ENCODE measurements at regions not wholly inside any gene's neighbourhood (a gene's known extent, or its start where the extent isn't known, plus 50 kb on each side); places are given as distances from the start of the nearest gene placed in this dataset.

DNA sequence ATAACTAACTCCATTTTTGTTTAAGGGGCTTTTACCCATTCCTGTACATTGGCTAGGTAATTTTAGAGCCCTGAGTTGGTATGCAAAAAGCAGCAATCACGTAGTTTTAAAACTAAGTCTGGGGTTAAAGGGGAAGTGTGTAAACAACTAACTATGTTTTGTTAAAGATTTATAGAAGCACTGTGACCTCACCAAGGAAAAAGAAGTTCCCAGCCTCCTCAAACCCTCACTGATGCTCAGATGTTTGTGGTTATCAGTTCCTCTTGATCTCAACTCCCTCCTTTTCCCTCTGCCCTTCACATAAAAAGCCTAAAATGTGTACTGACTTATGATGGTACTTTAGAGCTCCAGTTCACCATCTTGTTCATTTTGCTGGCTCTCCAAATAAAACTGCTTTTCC lies 119.9 kb upstream of the IRX6 start:
- no peak overlapping the region for H3K27ac Mint-ChIP-seq
- TF ChIP-seq, protein P1, sequence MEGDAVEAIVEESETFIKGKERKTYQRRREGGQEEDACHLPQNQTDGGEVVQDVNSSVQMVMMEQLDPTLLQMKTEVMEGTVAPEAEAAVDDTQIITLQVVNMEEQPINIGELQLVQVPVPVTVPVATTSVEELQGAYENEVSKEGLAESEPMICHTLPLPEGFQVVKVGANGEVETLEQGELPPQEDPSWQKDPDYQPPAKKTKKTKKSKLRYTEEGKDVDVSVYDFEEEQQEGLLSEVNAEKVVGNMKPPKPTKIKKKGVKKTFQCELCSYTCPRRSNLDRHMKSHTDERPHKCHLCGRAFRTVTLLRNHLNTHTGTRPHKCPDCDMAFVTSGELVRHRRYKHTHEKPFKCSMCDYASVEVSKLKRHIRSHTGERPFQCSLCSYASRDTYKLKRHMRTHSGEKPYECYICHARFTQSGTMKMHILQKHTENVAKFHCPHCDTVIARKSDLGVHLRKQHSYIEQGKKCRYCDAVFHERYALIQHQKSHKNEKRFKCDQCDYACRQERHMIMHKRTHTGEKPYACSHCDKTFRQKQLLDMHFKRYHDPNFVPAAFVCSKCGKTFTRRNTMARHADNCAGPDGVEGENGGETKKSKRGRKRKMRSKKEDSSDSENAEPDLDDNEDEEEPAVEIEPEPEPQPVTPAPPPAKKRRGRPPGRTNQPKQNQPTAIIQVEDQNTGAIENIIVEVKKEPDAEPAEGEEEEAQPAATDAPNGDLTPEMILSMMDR (IDR thresholded peaks at IDR 0.05; ENCODE audit: unreplicated experiment) = no peak
- no peaks in the 10 kb centered on the region for H3K36me3 Mint-ChIP-seq
- peaks cover 11% of the 10 kb centered on the region for H3K27me3 Mint-ChIP-seq (ENCODE audit: low read depth)
- peaks cover 6% of the 10 kb centered on the region for H3K9me3 Mint-ChIP-seq
- DNase-seq (ENCODE audit: low spot score in 2 of 2, unreplicated experiment in 2 of 2) = no peak
- no peak overlapping the region for H3K4me3 Mint-ChIP-seq
- H3K4me1 Mint-ChIP-seq = peaks cover 4% of the 10 kb centered on the region

DNA sequence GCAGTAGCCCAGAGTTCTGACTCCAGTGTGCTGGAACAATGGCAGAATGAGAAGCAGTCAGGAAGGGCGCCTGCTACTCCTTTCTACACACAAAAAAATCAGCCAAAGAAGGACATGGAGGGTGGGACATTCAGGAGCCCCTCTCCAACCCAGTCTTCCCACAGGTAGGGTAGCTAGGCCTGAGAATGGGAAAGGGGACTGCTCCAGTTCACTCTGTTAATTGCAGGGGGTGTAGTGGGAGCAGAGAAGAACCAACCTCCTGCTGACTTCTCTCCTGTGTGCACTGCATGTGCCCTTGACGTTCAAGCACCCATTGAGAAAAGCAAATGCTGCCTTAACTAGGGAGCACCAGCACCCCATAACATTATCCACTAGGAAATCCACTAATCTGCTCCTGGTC lies 119.1 kb upstream of the IRX6 start:
- Mint-ChIP-seq H3K27me3 (ENCODE audit: low read depth) (peaks cover 11% of the 10 kb centered on the region), H3K4me1 (peaks cover 4% of the 10 kb centered on the region), H3K9me3 (peaks cover 2% of the 10 kb centered on the region), H3K27ac (no peak overlapping the region), H3K36me3 (no peaks in the 10 kb centered on the region), H3K4me3 (no peak overlapping the region)
- no peak for DNase-seq (ENCODE audit: low spot score in 2 of 2, unreplicated experiment in 2 of 2)
- TF ChIP-seq, protein P1 (IDR thresholded peaks at IDR 0.05; ENCODE audit: unreplicated experiment) = no peak

DNA sequence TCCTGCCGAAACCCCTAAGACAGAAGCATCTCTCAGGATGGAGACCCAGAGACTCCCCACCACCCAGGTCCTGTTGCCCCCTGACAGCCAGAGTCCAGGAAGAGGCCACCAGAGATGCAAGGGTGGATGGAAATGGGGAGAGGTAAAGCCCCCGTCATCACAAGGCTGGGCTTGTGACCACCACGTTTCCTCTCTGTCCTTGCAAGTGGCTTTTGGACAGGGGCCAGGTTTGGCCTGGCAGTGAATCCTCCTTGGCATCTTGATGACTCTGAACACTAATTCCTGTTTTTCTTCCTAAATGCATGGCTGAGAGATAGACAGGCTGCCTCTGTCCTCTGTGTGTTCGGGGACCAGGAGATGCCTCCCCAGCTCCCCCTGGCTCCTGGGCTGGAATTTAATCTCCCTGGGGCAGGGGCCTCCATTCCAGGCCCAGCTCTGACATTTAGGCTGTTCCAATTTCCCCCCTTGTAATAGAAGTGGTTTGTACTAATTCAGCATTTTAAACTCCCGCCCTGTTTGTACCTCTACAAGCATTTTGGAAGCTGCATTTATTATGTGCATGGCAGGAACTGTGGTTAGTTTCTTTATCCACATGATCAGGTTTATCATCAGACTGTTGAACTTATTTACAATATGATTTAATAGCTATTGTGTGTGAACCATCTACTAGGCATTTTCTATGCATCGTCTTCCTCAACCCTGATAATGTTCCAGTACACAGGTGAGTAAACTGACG lies 116.1 kb upstream of the IRX6 start:
- TF ChIP-seq, protein P1 (IDR thresholded peaks at IDR 0.05; ENCODE audit: unreplicated experiment) = no peak
- Mint-ChIP-seq H3K36me3 (no peaks in the 10 kb centered on the region), H3K4me1 (no peaks in the 10 kb centered on the region), H3K4me3 (no peak overlapping the region), H3K9me3 (no peaks in the 10 kb centered on the region), H3K27me3 (ENCODE audit: low read depth) (peaks cover 11% of the 10 kb centered on the region), H3K27ac (no peak overlapping the region)
- no peak for DNase-seq (ENCODE audit: low spot score in 2 of 2, unreplicated experiment in 2 of 2)

DNA sequence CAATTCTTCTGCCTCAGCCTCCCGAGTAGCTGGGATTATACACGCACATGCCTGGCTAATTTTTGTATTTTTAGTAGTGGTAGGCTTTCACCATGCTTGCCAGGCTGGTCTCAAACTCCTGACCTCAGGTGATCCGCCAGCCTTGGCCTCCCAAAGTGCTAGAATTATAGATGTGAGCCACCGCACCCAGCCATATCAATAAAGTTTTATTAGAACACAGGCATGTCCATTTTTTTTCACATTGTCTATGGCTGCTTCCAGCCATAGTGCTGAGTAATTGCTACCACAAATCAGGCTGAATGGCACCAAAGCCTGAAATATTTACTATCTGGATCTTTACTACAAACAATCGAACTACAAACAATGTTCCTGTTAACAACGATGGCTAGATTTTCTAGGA lies 114.4 kb upstream of the IRX6 start:
- TF ChIP-seq, protein P1 (IDR thresholded peaks at IDR 0.05; ENCODE audit: unreplicated experiment) = no peak
- H3K4me1 Mint-ChIP-seq = no peaks in the 10 kb centered on the region
- H3K4me3 Mint-ChIP-seq = no peak overlapping the region
- H3K27ac Mint-ChIP-seq = no peak overlapping the region
- DNase-seq (ENCODE audit: low spot score in 2 of 2, unreplicated experiment in 2 of 2) = no peak
- no peaks in the 10 kb centered on the region for H3K9me3 Mint-ChIP-seq
- peaks cover 27% of the 10 kb centered on the region for H3K27me3 Mint-ChIP-seq (ENCODE audit: low read depth)
- no peaks in the 10 kb centered on the region for H3K36me3 Mint-ChIP-seq

DNA sequence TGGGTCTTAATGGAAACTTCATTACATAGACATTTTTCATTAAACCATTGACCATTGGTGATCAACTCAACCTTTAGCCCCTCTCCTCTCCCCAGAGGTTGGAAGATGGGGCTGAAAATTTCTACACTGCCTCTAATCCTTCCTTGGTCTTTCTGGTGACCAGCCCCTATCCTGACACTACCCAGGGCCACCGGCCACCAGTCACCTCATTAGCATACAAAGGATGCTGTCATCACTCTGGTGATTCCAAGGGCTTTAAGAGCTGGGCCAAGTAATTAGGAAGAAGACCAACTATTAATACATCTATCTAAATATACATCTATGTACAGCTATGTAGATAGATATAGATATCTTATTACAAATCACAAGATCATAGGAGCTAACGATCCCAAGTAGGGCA lies 111.2 kb upstream of the IRX6 start:
- Mint-ChIP-seq H3K27me3 (ENCODE audit: low read depth) (peaks cover 39% of the 10 kb centered on the region), H3K9me3 (no peaks in the 10 kb centered on the region), H3K4me1 (no peaks in the 10 kb centered on the region), H3K4me3 (no peak overlapping the region), H3K27ac (no peak overlapping the region), H3K36me3 (no peaks in the 10 kb centered on the region)
- TF ChIP-seq, protein P1 (IDR thresholded peaks at IDR 0.05; ENCODE audit: unreplicated experiment) = no peak
- DNase-seq (ENCODE audit: low spot score in 2 of 2, unreplicated experiment in 2 of 2) = no peak
